IPS-NIHi7 (cell line): ENCODE measurements at regions not wholly inside any gene's neighbourhood (a gene's known extent, or its start where the extent isn't known, plus 50 kb on each side); places are given as distances from the start of the nearest gene placed in this dataset.
"Not testable (repeated sequence)": the region's sequence is repeated elsewhere in the genome, so short reads cannot be mapped to it uniquely, and the experiment has no call there.

ENCODE experiments used
- DNase-seq: peaks from one replicate; pipeline ENCODE4 v3.0.0; 2012; ENCODE audit warnings: mixed read lengths; ENCODE audit errors: extremely low spot score

DNA sequence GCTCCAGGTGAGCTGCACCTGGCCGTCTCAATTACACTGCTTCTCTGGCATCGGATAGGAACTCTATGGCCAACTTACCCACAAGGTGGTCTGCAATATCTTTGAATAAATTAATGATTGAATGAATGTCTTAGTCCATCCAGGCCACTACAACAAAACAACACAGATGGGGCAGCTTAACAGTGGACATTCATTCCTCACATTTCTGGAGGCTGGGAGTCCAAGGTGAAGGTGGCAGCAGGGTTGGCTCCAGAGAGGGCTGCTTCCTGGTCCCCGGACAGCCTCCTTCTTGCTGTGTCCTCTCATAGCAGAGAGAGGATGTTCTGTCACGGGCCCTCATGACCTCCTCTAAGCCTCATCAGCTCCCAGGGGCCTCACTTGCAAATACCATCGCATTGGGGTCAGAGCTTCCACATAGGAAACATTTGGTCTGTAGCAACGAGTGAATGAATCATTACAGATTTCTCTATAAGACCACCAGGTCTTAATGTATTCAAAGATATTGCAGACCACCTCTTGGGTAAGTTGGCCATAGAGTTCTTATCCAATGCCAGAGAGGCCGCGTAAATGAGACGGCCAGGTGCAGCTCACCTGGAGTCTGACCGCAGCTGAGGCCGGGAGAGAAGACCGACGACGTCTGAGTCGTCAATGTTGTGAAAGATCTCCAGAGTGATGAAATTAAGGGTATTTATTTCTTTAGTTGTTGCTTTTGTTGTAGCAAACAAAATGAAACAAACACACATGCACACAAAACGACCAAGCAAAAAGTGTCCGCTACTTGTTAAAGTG is 182.7 kb upstream of the C14orf180 start:
- DNase-seq = no peak

DNA sequence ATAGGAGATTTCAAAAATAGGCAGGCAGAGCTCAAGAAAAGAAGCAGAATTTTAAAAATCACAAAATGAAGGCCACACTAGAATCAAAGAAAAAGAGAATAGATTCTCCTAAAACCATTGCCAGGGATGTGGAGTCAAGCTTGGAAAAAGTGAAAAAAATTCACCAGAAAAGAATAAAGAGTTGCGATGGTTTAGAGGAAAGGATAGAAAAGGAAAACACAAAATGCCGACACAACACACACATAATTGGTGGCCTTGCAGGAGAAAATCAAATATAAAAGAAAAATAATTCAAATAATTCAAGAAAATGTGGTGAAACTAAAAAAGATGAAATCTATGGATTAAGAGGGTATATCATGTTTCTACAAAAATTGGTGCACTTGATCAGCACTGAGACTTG is 181.6 kb upstream of the C14orf180 start:
- DNase-seq = no peak

DNA sequence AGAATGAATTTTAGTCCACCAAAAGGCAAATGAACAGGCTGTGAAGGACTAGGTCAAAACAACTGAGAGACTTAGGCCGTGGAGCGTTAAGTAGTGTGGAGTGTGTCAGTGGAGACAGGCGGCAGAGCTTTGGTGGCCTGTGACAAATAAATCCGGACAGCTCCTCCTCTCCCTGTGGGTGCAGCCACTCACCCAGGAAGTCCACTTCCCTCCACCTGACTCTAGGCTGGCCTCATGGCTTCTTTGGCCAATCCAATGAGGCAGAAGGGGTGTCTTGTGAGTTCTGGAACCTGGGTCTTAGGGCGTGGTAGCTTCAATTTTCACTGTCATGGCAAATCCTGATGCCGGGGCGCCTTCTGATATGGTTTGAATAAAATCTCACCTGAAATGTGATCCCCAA is 180.9 kb upstream of the C14orf180 start:
- no peak for DNase-seq

- DNase-seq = no peak
Observed at GRCh38 chr14:104399432-104400155, 180.0 kb upstream of the C14orf180 start.

DNA sequence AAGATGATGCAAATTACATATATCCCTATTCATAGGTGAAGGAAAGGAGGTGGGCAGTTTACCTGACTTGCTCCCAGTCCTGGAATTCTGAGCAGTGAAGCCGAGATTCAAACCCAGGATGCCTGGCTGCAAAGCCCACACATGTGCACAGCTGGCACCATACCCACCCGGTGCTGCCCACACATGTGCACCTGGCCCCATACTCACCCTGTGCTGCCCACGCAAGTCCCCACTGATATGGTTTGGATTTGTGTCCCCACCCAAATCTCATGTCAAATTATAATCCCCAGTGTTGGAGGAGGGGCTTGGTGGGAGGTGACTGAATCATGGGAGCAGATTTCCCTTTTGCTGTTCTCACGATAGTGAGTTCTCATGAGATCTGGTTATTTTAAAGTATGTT is 179.2 kb upstream of the C14orf180 start:
- DNase-seq = no peak

DNA sequence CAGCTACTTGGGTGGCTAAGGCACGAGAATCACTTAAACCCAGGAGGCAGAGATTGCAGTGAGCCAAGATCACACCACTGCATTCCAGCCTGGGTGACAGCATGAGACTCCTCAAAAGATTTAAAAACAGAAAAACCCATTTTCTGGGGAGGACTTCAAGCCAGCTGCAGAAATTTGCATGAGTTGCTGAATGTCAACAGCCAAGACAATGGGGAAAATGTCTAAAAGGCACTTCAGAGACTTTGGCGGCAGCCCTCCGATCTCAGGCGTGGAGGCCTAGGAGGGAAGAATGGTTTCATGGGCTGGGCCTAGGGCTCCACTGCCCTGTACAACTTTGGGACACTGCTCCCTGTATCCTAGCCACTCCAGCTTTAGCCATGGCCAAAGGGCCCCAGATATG is 177.8 kb upstream of the C14orf180 start:
- no peak for DNase-seq

- not testable (repeated sequence) for DNase-seq
Observed at GRCh38 chr14:104402303-104402702, 177.3 kb upstream of the C14orf180 start.

DNA sequence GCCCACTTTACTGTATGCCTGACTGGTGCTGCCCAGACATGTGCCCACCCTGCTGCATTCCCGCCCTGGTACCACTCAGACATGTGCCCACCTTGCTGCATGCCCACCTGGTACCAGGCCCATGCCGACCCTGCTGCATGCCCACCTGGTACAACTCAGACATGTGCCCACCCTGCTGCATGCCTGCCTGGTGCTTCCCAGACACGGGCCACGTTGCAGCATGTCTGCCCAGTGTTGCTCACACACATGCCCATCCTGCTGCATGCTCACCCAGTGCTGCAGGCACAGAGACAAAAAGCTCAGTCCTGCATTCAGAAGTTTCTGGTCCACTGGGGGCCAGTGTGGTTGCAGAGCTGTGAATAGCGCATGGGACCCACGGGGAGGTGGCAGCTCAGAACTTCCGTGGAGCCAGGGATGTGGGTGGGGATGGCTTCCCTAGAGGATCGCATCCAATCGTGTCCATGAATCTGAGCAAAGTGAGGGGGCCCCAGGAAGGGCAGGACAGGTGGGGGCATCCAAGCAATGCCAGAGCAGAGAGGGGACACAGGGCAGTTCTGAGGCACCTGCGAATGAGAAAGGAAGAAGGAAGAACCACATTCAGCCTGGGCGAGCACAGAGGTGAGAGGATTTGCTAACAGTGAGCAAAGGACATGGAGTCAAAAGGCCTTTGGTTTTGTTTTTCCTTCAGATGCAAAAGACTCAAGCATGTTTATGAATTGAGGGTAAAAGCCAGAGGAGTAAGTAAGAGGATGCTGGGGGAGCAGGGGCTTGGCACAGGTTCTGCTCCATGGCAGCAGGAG is 175.9 kb upstream of the C14orf180 start:
- no peak for DNase-seq

- no peak for DNase-seq
Observed at GRCh38 chr14:104404922-104405321, 174.6 kb upstream of the C14orf180 start.

GRCh38 chr14:104405360-104406226 is 174.0 kb upstream of the C14orf180 start:
- DNase-seq = no peak

- DNase-seq = no peak
Observed at GRCh38 chr14:104406831-104407230, 172.7 kb upstream of the C14orf180 start.

GRCh38 chr14:104416383-104416782 is 163.2 kb upstream of the C14orf180 start:
- no peak for DNase-seq

- no peak for DNase-seq
Observed at GRCh38 chr14:104419865-104420505, 159.6 kb upstream of the C14orf180 start.

DNA sequence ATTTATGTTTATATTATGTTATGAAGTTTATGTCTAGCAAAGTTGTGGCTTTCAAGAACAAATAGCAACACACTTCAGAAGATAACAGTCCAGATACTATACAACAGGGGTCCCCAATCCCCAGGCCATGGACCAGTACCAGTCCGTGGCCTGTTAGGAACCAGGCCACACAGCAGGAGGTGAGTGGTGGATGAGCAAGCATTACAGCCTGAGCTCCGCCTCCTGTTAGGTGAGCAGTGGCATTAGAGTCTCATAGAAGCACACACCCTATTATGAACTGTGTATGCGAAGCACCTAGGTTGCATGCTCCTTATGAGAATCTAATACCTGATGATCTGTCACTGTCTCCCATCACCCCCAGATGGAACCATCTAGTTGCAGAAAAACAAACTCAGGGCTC is 159.0 kb upstream of the C14orf180 start:
- not testable (repeated sequence) for DNase-seq

GRCh38 chr14:104420990-104421389 is 158.6 kb upstream of the C14orf180 start:
- no peak for DNase-seq

GRCh38 chr14:104421401-104421821 is 158.2 kb upstream of the C14orf180 start:
- DNase-seq = no peak

GRCh38 chr14:104421892-104422828 is 157.4 kb upstream of the C14orf180 start:
- no peak for DNase-seq

DNA sequence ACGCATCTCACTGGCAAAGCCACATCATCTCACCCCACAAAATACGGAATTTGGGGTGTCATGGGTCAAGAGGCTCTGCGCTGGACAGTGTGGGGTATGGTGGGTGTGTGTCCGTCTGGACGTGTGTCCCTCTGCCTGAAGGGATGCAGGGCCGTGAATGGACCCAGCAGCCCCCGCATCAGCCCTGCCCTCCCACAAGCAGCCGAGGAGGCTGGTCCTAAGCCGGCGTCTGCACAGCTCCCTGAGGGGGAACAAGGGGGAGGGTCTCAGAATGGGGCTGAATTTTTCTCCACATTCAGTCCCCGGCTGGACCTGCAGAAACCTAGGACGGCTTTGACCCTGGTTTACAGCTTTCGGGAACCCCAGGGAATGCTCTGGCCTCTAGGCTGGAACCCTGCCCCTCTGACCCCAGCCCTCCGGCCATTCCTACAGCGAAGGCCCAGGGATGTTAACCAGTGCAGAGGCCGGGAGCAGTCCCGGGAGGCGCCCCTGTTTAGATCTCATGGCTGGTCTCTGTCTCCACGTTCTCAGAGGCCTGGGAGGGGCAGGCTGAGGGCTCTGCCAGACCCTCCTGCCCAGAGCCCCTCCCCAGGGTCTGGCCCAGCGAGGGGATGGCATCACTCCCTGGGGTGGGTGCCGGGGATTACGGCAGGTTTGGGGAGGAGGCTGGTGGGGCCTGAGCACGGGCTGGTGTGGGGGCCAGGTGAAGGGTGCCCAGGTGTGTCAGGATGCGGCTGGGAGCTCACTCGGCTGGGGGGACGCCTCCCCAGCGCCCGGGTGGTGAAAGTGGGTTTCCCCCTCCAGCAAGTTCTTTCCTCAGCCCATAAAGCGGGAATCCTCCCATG is 156.5 kb upstream of the C14orf180 start:
- DNase-seq = no peak
